Tibial nerve (tissue), 4 donors: ENCODE measurements at regions not wholly inside any gene's neighbourhood (a gene's known extent, or its start where the extent isn't known, plus 50 kb on each side); places are given as distances from the start of the nearest gene placed in this dataset.
"Not testable (repeated sequence)": the region's sequence is repeated elsewhere in the genome, so short reads cannot be mapped to it uniquely, and the experiment has no call there.

Source experiments
- DNase-seq, 2 donors: peaks; one replicate each; pipeline ENCODE4 v3.0.0-alpha.2; 2019; ENCODE audit warnings: low spot score in 2 of 2
- H3K27ac ChIP-seq, 4 donors: fragments of 200-600 bp; sonication (generic) in 3 of 4; one replicate each; pipeline ENCODE4 v1.5.1; 2017 to 2019; ENCODE audit warnings: mild to moderate bottlenecking in 1 of 4
- H3K27me3 ChIP-seq, 2 donors: fragments of 200-600 bp; sonication (generic) in 1 of 2; one replicate each; pipeline versions ENCODE4 v1.5.1 to v1.6.0; 2017 to 2019
- H3K36me3 ChIP-seq, 3 donors: fragments of 200-600 bp; sonication (generic); one replicate each; pipeline ENCODE4 v1.5.1; 2018 to 2019
- H3K4me1 ChIP-seq, 4 donors: fragments of 200-600 bp; sonication (generic) in 3 of 4; one replicate each; pipeline ENCODE4 v1.5.1; 2017 to 2019
- H3K4me3 ChIP-seq, 4 donors: fragments of 200-600 bp; sonication (generic) in 3 of 4; one replicate each; pipeline ENCODE4 v1.5.1; 2017 to 2019; ENCODE audit warnings: mild to moderate bottlenecking in 1 of 4, moderate library complexity in 1 of 4
- H3K9me3 ChIP-seq, 4 donors: fragments of 200-600 bp; sonication (generic) in 3 of 4; one replicate each; pipeline ENCODE4 v1.5.1; 2017 to 2019
- EP300 ChIP-seq, 2 donors: sonication (generic); formaldehyde crosslinking; IDR thresholded peaks; one replicate each; pipeline ENCODE4 v1.6.1; 2017; ENCODE audit warnings: antibody characterized with exemption in 2 of 2, mild to moderate bottlenecking in 1 of 2
- POLR2A ChIP-seq, 2 donors: fragments of 450-650 bp; IDR thresholded peaks; one replicate each; pipeline ENCODE4 v1.6.1; 2017; ENCODE audit warnings: antibody characterized with exemption in 2 of 2, mild to moderate bottlenecking in 2 of 2, moderate library complexity in 2 of 2
- WGBS, 2 donors: methylation state at CpG; one replicate each; pipeline ENCODE4 v1.1.5; 2018; 5-methylcytosine and 5-hydroxymethylcytosine counted together
- TF ChIP-seq, protein P1 (sequence below), 5 experiments: fragments of 200-600 bp in 3 of 5; fragments of 450-650 bp in 2 of 5; sonication (generic) in 3 of 5; IDR thresholded peaks; one replicate each; pipeline ENCODE4 v1.5.1; 2016 to 2019; ENCODE audit warnings: antibody characterized with exemption in 5 of 5, mild to moderate bottlenecking in 3 of 5, moderate library complexity in 2 of 5

DNA sequence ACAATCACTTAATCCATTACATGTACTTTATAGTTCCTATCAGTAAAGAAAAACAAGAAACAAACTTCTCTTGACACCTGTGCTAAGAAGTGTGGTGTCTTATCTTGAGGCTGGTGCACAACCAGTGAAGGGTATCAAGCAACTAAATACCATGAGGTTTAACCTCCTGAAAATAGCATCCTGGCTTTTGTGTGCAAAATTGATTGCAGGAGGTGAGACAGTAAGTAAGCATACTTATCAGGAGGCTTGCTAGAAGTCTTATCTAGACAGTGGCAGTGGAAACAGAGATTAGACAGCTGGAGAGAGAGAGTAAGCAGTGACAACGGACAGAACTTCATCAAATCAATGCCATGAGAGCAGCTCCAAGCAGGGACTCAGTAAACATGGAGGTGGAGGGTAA is 730.3 kb downstream of the DNAH5 start:
- H3K27me3 ChIP-seq: no peaks in the 10 kb centered on the region
- no peak for TF ChIP-seq EP300 (IDR thresholded peaks at IDR 0.05)
- TF ChIP-seq POLR2A (IDR thresholded peaks at IDR 0.05): no peak
- TF ChIP-seq, protein P1, sequence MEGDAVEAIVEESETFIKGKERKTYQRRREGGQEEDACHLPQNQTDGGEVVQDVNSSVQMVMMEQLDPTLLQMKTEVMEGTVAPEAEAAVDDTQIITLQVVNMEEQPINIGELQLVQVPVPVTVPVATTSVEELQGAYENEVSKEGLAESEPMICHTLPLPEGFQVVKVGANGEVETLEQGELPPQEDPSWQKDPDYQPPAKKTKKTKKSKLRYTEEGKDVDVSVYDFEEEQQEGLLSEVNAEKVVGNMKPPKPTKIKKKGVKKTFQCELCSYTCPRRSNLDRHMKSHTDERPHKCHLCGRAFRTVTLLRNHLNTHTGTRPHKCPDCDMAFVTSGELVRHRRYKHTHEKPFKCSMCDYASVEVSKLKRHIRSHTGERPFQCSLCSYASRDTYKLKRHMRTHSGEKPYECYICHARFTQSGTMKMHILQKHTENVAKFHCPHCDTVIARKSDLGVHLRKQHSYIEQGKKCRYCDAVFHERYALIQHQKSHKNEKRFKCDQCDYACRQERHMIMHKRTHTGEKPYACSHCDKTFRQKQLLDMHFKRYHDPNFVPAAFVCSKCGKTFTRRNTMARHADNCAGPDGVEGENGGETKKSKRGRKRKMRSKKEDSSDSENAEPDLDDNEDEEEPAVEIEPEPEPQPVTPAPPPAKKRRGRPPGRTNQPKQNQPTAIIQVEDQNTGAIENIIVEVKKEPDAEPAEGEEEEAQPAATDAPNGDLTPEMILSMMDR (IDR thresholded peaks at IDR 0.05): no peak
- H3K36me3 ChIP-seq: no peaks in the 10 kb centered on the region
- DNase-seq: no peak
- H3K9me3 ChIP-seq: no peaks in the 10 kb centered on the region
- H3K4me3 ChIP-seq: no peak overlapping the region
- no peak overlapping the region for H3K27ac ChIP-seq
- H3K4me1 ChIP-seq: no peaks in the 10 kb centered on the region
- whole genome bisulfite sequencing, 2 donors: 45 to 65% methylated on average over 1 of the region's 1 CpG

DNA sequence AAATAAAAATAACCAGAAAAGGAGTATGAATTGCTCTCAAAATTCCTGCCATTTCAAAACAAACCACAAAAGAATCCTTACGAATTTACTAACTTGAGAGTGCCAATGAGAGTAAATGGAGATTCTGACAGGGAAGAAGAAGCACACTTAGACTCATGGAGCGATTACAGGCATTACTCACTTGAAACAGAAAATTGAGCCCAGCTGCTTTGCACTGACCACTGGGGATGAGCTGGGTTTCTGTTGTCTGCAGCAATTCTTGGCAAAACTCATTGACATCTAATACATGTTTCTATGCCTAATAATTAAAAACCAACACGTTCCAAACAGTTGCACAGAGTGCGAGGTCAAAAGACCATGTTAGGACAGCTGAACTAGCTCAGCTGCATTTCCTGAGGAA is 731.6 kb downstream of the DNAH5 start:
- no peaks in the 10 kb centered on the region for H3K36me3 ChIP-seq
- H3K4me1 ChIP-seq: no peaks in the 10 kb centered on the region
- 55 to 65% methylated on average over 4 of the region's 4 CpGs for WGBS, 2 donors
- TF ChIP-seq EP300 (IDR thresholded peaks at IDR 0.05) (no peak), POLR2A (IDR thresholded peaks at IDR 0.05) (no peak)
- TF ChIP-seq, protein P1 (IDR thresholded peaks at IDR 0.05): no peak
- H3K9me3 ChIP-seq: no peaks in the 10 kb centered on the region
- H3K27me3 ChIP-seq: no peaks in the 10 kb centered on the region
- no peak for DNase-seq
- no peak overlapping the region for H3K4me3 ChIP-seq
- H3K27ac ChIP-seq: no peak overlapping the region

DNA sequence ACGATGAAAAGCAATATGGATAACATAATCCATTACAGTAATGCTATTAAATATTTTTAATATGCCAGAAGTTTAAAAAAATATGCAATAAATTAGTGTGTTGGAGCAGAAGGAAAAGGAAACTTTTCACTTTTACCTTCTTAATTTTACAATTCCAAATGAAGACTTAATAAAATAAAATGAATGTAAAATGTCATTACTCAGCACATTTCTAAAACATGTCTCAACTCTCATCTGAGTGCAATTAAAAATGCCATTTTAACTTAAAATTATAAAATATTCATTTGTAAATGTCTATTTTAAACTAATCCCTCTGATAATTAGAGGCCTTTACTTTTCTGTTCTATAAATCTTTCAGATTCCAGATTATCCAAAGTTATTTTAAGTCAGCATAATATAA is 733.4 kb downstream of the DNAH5 start:
- 95 to 98% methylated on average over 1 of the region's 1 CpG for WGBS, 2 donors
- no peak overlapping the region for H3K4me3 ChIP-seq
- no peaks in the 10 kb centered on the region for H3K36me3 ChIP-seq
- no peak for DNase-seq
- no peaks in the 10 kb centered on the region for H3K9me3 ChIP-seq
- H3K27ac ChIP-seq: no peak overlapping the region
- no peaks in the 10 kb centered on the region for H3K4me1 ChIP-seq
- TF ChIP-seq POLR2A (IDR thresholded peaks at IDR 0.05) (no peak), EP300 (IDR thresholded peaks at IDR 0.05) (no peak)
- TF ChIP-seq, protein P1 (IDR thresholded peaks at IDR 0.05): no peak
- H3K27me3 ChIP-seq: no peaks in the 10 kb centered on the region

DNA sequence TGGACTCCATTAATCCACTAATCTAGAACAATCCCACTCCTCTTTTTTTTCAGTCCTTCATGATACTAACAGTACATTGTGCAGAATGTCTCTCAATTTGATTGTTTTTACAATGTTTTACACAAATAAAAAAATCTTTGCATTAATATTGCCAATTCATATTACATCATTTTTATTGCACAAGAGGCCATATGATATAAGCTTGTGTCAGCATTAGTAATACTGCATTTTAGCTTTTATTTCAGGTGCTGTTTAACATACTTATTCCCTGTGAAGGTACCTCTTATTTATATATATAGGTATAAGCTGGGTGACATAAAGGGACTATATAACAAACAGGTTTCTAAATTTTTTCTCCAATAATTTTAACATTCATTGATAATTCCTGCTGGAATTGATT is 737.4 kb downstream of the DNAH5 start:
- Histone ChIP-seq H3K27ac (no peak overlapping the region), H3K4me1 (no peaks in the 10 kb centered on the region), H3K36me3 (no peaks in the 10 kb centered on the region), H3K9me3 (peaks cover 0 to 12% (median 0%) of the 10 kb centered on the region in 4 donors), H3K4me3 (no peak overlapping the region), H3K27me3 (no peaks in the 10 kb centered on the region)
- TF ChIP-seq EP300 (IDR thresholded peaks at IDR 0.05): no peak
- TF ChIP-seq, protein P1 (IDR thresholded peaks at IDR 0.05): no peak
- no peak for TF ChIP-seq POLR2A (IDR thresholded peaks at IDR 0.05)
- DNase-seq: no peak

DNA sequence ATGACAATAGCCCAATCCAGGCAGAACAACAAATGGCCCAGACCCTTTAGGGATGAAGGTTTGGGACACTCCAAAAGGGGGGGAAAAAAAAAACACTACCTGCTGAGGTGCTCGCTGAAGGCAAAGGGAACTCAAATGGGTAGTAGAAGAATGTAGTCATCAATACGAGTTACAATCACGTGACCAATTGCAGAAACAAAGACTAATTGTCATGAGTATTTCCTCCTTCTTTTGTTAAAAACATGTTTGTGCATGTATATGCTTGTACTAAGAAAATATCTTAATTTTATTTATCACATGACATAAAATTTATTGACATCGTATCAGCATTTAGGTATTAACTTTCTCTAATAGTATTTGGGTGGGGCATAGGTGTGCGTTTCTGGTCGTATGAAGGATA is 743.5 kb downstream of the DNAH5 start:
- H3K27ac ChIP-seq: no peak overlapping the region
- H3K4me1 ChIP-seq: no peaks in the 10 kb centered on the region
- H3K36me3 ChIP-seq: no peaks in the 10 kb centered on the region
- H3K9me3 ChIP-seq: peaks cover 0 to 16% (median 0%) of the 10 kb centered on the region in 4 donors
- TF ChIP-seq, protein P1 (IDR thresholded peaks at IDR 0.05): no peak
- no peak for TF ChIP-seq POLR2A (IDR thresholded peaks at IDR 0.05)
- TF ChIP-seq EP300 (IDR thresholded peaks at IDR 0.05): no peak
- 78 to 84% methylated on average over 6 of the region's 6 CpGs for WGBS, 2 donors
- H3K4me3 ChIP-seq: no peak overlapping the region
- DNase-seq: no peak
- no peaks in the 10 kb centered on the region for H3K27me3 ChIP-seq

DNA sequence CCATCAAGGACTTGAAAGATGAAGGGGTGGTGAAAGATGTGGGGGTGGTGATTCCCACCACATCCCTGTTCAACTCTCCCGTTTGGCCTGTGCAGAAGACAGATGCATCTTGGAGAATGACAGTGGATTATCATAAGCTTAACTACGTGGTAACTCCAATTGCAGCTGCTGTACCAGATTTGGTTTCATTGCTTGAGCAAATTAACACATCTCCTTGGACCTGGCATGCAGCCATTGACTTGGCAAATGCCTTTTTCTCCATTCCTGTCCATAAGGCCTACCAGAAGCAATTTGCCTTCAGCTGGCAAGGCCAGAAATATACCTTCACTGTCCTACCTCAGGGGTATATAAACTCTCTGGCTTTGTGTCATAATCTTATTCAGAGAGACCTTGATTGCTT is 746.3 kb downstream of the DNAH5 start:
- H3K27ac ChIP-seq, H3K4me1 ChIP-seq, H3K36me3 ChIP-seq, H3K27me3 ChIP-seq, DNase-seq, H3K4me3 ChIP-seq: not testable (repeated sequence)
- H3K9me3 ChIP-seq: peaks cover 0 to 13% (median 0%) of the 10 kb centered on the region in 4 donors
- WGBS, 2 donors: 68 to 70% methylated on average over 2 of the region's 2 CpGs
